ENCODE measurements at regions not wholly inside any gene's neighbourhood (a gene's known extent, or its start where the extent isn't known, plus 50 kb on each side); places are given as distances from the start of the nearest gene placed in this dataset.
"Not testable (repeated sequence)": the region's sequence is repeated elsewhere in the genome, so short reads cannot be mapped to it uniquely, and the experiment has no call there.

- H3K36me3 Mint-ChIP-seq (ENCODE audit: low read depth) = no peaks in the 10 kb centered on the region
- no peak for ATAC-seq (replicated peaks)
- H3K9me3 Mint-ChIP-seq = no peaks in the 10 kb centered on the region
- H3K4me3 Mint-ChIP-seq = no peak overlapping the region
- no peaks in the 10 kb centered on the region for H3K27me3 Mint-ChIP-seq
- peaks cover 41% of the 10 kb centered on the region for H3K4me1 Mint-ChIP-seq
- no peak overlapping the region for H3K27ac Mint-ChIP-seq
Measured at GRCh38 chr3:177353140-177353539, 155.9 kb upstream of the TBL1XR1 start.

GRCh38 chr3:177353879-177354278 lies 156.6 kb upstream of the TBL1XR1 start:
- H3K9me3 Mint-ChIP-seq; H3K4me3 Mint-ChIP-seq; H3K27me3 Mint-ChIP-seq; ATAC-seq (replicated peaks); H3K36me3 Mint-ChIP-seq (ENCODE audit: low read depth); H3K27ac Mint-ChIP-seq: not testable (repeated sequence)
- peaks cover 47% of the 10 kb centered on the region for H3K4me1 Mint-ChIP-seq

- H3K4me3 Mint-ChIP-seq = no peak overlapping the region
- H3K27me3 Mint-ChIP-seq = no peaks in the 10 kb centered on the region
- H3K4me1 Mint-ChIP-seq = peaks cover 47% of the 10 kb centered on the region
- ATAC-seq (replicated peaks) = no peak
- H3K27ac Mint-ChIP-seq = no peak overlapping the region
- H3K9me3 Mint-ChIP-seq = no peaks in the 10 kb centered on the region
- peaks cover 12% of the 10 kb centered on the region for H3K36me3 Mint-ChIP-seq (ENCODE audit: low read depth)
Measured at GRCh38 chr3:177354466-177354865, 157.2 kb upstream of the TBL1XR1 start.

- Mint-ChIP-seq H3K9me3 (no peaks in the 10 kb centered on the region), H3K36me3 (ENCODE audit: low read depth) (peaks cover 22% of the 10 kb centered on the region), H3K4me3 (no peak overlapping the region), H3K27me3 (no peaks in the 10 kb centered on the region), H3K27ac (peak overlapping the region; percentile 2), H3K4me1 (peaks cover 51% of the 10 kb centered on the region)
- no peak for ATAC-seq (replicated peaks)
Measured at GRCh38 chr3:177356113-177356512, 158.8 kb upstream of the TBL1XR1 start.

- peaks cover 22% of the 10 kb centered on the region for H3K36me3 Mint-ChIP-seq (ENCODE audit: low read depth)
- no peak for ATAC-seq (replicated peaks)
- H3K4me1 Mint-ChIP-seq = peaks cover 47% of the 10 kb centered on the region
- H3K4me3 Mint-ChIP-seq = peak overlapping the region; percentile 78
- H3K27me3 Mint-ChIP-seq = no peaks in the 10 kb centered on the region
- peak overlapping the region; percentile 98 for H3K27ac Mint-ChIP-seq
- H3K9me3 Mint-ChIP-seq = no peaks in the 10 kb centered on the region
Measured at GRCh38 chr3:177356952-177357351, 159.7 kb upstream of the TBL1XR1 start.

- Mint-ChIP-seq H3K4me3 (peak overlapping the region; percentile 78), H3K36me3 (ENCODE audit: low read depth) (peaks cover 22% of the 10 kb centered on the region), H3K4me1 (peaks cover 44% of the 10 kb centered on the region), H3K9me3 (no peaks in the 10 kb centered on the region), H3K27ac (peak overlapping the region; percentile 98), H3K27me3 (no peaks in the 10 kb centered on the region)
- peak; percentile 27 for ATAC-seq (replicated peaks)
Measured at GRCh38 chr3:177357352-177358090, 160.2 kb upstream of the TBL1XR1 start.

- Mint-ChIP-seq H3K9me3 (no peaks in the 10 kb centered on the region), H3K4me3 (peak overlapping the region; percentile 78), H3K27ac (peak overlapping the region; percentile 98), H3K36me3 (ENCODE audit: low read depth) (peaks cover 22% of the 10 kb centered on the region), H3K4me1 (peaks cover 40% of the 10 kb centered on the region), H3K27me3 (no peaks in the 10 kb centered on the region)
- ATAC-seq (replicated peaks) = peak; percentile 74
Measured at GRCh38 chr3:177358091-177358976, 161.1 kb upstream of the TBL1XR1 start.

- H3K36me3 Mint-ChIP-seq (ENCODE audit: low read depth) = peaks cover 22% of the 10 kb centered on the region
- peak overlapping the region; percentile 78 for H3K4me3 Mint-ChIP-seq
- H3K4me1 Mint-ChIP-seq = peaks cover 40% of the 10 kb centered on the region
- peak overlapping the region; percentile 98 for H3K27ac Mint-ChIP-seq
- peak; percentile 33 for ATAC-seq (replicated peaks)
- H3K27me3 Mint-ChIP-seq = no peaks in the 10 kb centered on the region
- H3K9me3 Mint-ChIP-seq = no peaks in the 10 kb centered on the region
Measured at GRCh38 chr3:177358977-177359592, 161.8 kb upstream of the TBL1XR1 start.

GRCh38 chr3:177359593-177360357 lies 162.5 kb upstream of the TBL1XR1 start:
- Mint-ChIP-seq H3K9me3 (no peaks in the 10 kb centered on the region), H3K4me3 (peak overlapping the region; percentile 78), H3K27ac (peak overlapping the region; percentile 98), H3K4me1 (peaks cover 40% of the 10 kb centered on the region), H3K27me3 (no peaks in the 10 kb centered on the region), H3K36me3 (ENCODE audit: low read depth) (peaks cover 22% of the 10 kb centered on the region)
- ATAC-seq (replicated peaks) = peak; percentile 74

GRCh38 chr3:177361081-177361938 lies 164.0 kb upstream of the TBL1XR1 start:
- Mint-ChIP-seq H3K27ac (peak overlapping the region; percentile 98), H3K36me3 (ENCODE audit: low read depth) (peaks cover 22% of the 10 kb centered on the region), H3K4me3 (peak overlapping the region; percentile 78), H3K4me1 (peaks cover 36% of the 10 kb centered on the region), H3K9me3 (no peaks in the 10 kb centered on the region), H3K27me3 (no peaks in the 10 kb centered on the region)
- no peak for ATAC-seq (replicated peaks)

GRCh38 chr3:177362626-177363025 lies 165.3 kb upstream of the TBL1XR1 start:
- H3K4me3 Mint-ChIP-seq = no peak overlapping the region

GRCh38 chr3:177364236-177364635 lies 167.0 kb upstream of the TBL1XR1 start:
- H3K36me3 Mint-ChIP-seq (ENCODE audit: low read depth) = peaks cover 12% of the 10 kb centered on the region
- no peak overlapping the region for H3K27ac Mint-ChIP-seq
- peaks cover 10% of the 10 kb centered on the region for H3K4me1 Mint-ChIP-seq
- ATAC-seq (replicated peaks) = no peak
- H3K27me3 Mint-ChIP-seq = no peaks in the 10 kb centered on the region
- H3K9me3 Mint-ChIP-seq = no peaks in the 10 kb centered on the region
- H3K4me3 Mint-ChIP-seq = no peak overlapping the region

More at GRCh38 chr3:177362626-177363025, 165.3 kb upstream of the TBL1XR1 start:
- no peaks in the 10 kb centered on the region for H3K27me3 Mint-ChIP-seq
- no peaks in the 10 kb centered on the region for H3K9me3 Mint-ChIP-seq
- no peak for ATAC-seq (replicated peaks)
- H3K27ac Mint-ChIP-seq = no peak overlapping the region
- peaks cover 23% of the 10 kb centered on the region for H3K4me1 Mint-ChIP-seq
- peaks cover 22% of the 10 kb centered on the region for H3K36me3 Mint-ChIP-seq (ENCODE audit: low read depth)

GRCh38 chr3:177365294-177365693 lies 168.0 kb upstream of the TBL1XR1 start:
- H3K36me3 Mint-ChIP-seq (ENCODE audit: low read depth); H3K9me3 Mint-ChIP-seq; ATAC-seq (replicated peaks); H3K27ac Mint-ChIP-seq; H3K4me1 Mint-ChIP-seq; H3K4me3 Mint-ChIP-seq; H3K27me3 Mint-ChIP-seq: not testable (repeated sequence)
